ENCODE measurements at regions not wholly inside any gene's neighbourhood (a gene's known extent, or its start where the extent isn't known, plus 50 kb on each side); places are given as distances from the start of the nearest gene placed in this dataset.

DNA sequence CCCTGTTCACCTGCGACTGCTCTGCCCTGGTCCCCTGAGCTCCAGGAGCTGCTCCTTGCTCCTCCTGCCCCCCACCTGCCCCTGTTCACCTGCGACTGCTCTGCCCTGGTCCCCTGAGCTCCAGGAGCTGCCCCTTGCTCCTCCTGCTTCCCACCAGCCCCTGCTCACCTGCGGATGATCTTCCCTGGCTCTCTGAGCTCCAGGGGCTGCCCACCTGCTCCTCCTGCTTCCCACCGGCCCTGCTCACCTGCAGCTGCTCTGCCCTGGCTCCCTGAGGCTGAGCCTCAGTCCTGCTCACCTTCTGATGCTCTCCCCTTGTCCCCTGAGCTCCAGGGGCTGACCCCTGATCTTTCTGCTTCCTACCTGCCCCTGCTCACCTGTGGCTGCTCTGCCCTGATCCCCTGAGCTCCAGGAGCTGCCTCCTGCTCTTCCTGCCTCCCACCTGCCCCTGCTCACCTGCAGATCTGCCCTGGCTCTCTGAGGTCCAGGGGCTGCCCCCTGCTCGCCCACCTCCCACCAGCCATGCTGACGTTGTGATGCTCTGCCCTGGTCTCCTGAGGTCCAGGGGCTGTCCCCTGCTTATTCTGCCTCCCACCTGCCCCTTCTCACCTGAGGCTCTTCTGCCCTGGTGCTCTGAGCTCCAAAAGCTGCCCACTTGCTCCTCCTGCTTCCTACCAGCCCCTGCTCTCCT, 219.2 kb downstream of the TMEM121 start:
- ChIA-PET CTCF (no interaction called here), POLR2A (no interaction called here)
- H2AFZ ChIP-seq (ENCODE audit: low read depth, low read length): no peak overlapping the region
- H3K4me2 ChIP-seq (ENCODE audit: insufficient read depth, low read length): no peak overlapping the region
- TF ChIP-seq POLR2A (IDR thresholded peaks at IDR 0.05; ENCODE audit: low read depth, low read length): no peak
- TF ChIP-seq, protein P1, sequence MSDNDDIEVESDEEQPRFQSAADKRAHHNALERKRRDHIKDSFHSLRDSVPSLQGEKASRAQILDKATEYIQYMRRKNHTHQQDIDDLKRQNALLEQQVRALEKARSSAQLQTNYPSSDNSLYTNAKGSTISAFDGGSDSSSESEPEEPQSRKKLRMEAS (IDR thresholded peaks at IDR 0.05; ENCODE audit: insufficient read depth, insufficient read length): no peak
- no peak for TF ChIP-seq EZH2 (IDR thresholded peaks at IDR 0.05; ENCODE audit: borderline replicate concordance, low read depth, low read length, severe bottlenecking)
- TF ChIP-seq FOS (IDR thresholded peaks at IDR 0.05; ENCODE audit: borderline replicate concordance, insufficient read depth, low read length): no peak
- no peaks in the 10 kb centered on the region for H3K36me3 ChIP-seq (ENCODE audit: control insufficient read depth in 2 of 2, extremely low read depth in 1 of 2, insufficient read depth in 2 of 2, low read length in 2 of 2)
- no peak for DNase-seq (ENCODE audit: low read depth, low spot score)
- intact Hi-C loops (cut with micrococcal nuclease) (no loop called here), dilution Hi-C loops (cut with MboI; ENCODE audit: extremely low pct_ligation_motif_present, low sequenced_read_pairs) (no loop called here)
- no peaks in the 10 kb centered on the region for H3K27me3 ChIP-seq (ENCODE audit: control insufficient read depth in 2 of 2, insufficient read depth in 2 of 2, low read length in 2 of 2)
- no peaks in the 10 kb centered on the region for H3K9me1 ChIP-seq (replicated peaks; ENCODE audit: control insufficient read depth, extremely low read depth, insufficient read depth, low read length)
- no peaks in the 10 kb centered on the region for H3K79me2 ChIP-seq (ENCODE audit: control insufficient read depth, insufficient read depth, low read length)
- no peak for FAIRE-seq
- no peak overlapping the region for H3K27ac ChIP-seq (ENCODE audit: insufficient read depth, low read depth, low read length)
- no peak overlapping the region for H3K4me3 ChIP-seq (replicated peaks in 1 of 3; ENCODE audit: insufficient read depth in 1 of 3, low read depth in 1 of 3, low read length in 3 of 3)
- no peaks in the 10 kb centered on the region for H4K20me1 ChIP-seq (replicated peaks; ENCODE audit: control insufficient read depth, extremely low read depth, insufficient read depth, low read length)
- peaks cover 4% of the 10 kb centered on the region for H3K9me3 ChIP-seq (replicated peaks; ENCODE audit: control insufficient read depth, insufficient read depth, low read length)
- H3K9ac ChIP-seq (replicated peaks; ENCODE audit: extremely low read depth, insufficient read depth, low read length): no peak overlapping the region
- BruUV-seq (replicated peaks): no TSS peak
- no peaks in the 10 kb centered on the region for H3K4me1 ChIP-seq (ENCODE audit: control insufficient read depth, extremely low read depth, insufficient read depth, low read length)

DNA sequence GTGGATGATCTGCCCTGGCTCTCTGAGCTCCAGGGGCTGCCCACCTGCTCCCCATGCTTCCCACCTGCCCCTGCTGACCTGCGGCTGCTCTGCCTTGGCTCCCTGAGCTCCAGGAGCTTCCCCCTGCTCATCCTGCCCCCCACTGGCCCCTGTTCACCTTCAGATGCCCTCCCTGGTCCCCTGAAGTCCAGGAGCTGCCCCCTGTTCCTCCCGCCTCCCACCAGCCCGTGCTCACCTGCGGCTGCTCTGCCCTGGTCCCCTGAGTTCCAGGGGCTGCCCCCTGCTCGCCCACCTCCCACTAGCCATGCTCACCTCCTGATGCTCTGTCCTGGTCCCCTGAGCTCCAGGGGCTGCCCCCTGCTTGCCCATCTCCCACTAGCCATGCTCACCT, 219.7 kb downstream of the TMEM121 start:
- H3K9ac ChIP-seq (replicated peaks; ENCODE audit: extremely low read depth, insufficient read depth, low read length): no peak overlapping the region
- H4K20me1 ChIP-seq (replicated peaks; ENCODE audit: control insufficient read depth, extremely low read depth, insufficient read depth, low read length): no peaks in the 10 kb centered on the region
- H3K9me1 ChIP-seq (replicated peaks; ENCODE audit: control insufficient read depth, extremely low read depth, insufficient read depth, low read length): no peaks in the 10 kb centered on the region
- intact Hi-C loops (cut with micrococcal nuclease): no loop called here
- no peak overlapping the region for H3K4me3 ChIP-seq (replicated peaks in 1 of 3; ENCODE audit: insufficient read depth in 1 of 3, low read depth in 1 of 3, low read length in 3 of 3)
- ChIA-PET POLR2A (no interaction called here), CTCF (no interaction called here)
- no peak for FAIRE-seq
- H3K27ac ChIP-seq (ENCODE audit: insufficient read depth, low read depth, low read length): no peak overlapping the region
- no peaks in the 10 kb centered on the region for H3K79me2 ChIP-seq (ENCODE audit: control insufficient read depth, insufficient read depth, low read length)
- no peaks in the 10 kb centered on the region for H3K27me3 ChIP-seq (ENCODE audit: control insufficient read depth in 2 of 2, insufficient read depth in 2 of 2, low read length in 2 of 2)
- H3K4me2 ChIP-seq (ENCODE audit: insufficient read depth, low read length): no peak overlapping the region
- no TSS peak for BruUV-seq (replicated peaks)
- peaks cover 4% of the 10 kb centered on the region for H3K9me3 ChIP-seq (replicated peaks; ENCODE audit: control insufficient read depth, insufficient read depth, low read length)
- H3K36me3 ChIP-seq (ENCODE audit: control insufficient read depth in 2 of 2, extremely low read depth in 1 of 2, insufficient read depth in 2 of 2, low read length in 2 of 2): no peaks in the 10 kb centered on the region
- no peak for TF ChIP-seq POLR2A (IDR thresholded peaks at IDR 0.05; ENCODE audit: low read depth, low read length)
- TF ChIP-seq GATA2 (IDR thresholded peaks at IDR 0.05; ENCODE audit: insufficient read depth, insufficient read length, low read depth, low read length): no peak
- no peak for TF ChIP-seq EZH2 (IDR thresholded peaks at IDR 0.05; ENCODE audit: borderline replicate concordance, low read depth, low read length, severe bottlenecking)
- TF ChIP-seq, protein P2, sequence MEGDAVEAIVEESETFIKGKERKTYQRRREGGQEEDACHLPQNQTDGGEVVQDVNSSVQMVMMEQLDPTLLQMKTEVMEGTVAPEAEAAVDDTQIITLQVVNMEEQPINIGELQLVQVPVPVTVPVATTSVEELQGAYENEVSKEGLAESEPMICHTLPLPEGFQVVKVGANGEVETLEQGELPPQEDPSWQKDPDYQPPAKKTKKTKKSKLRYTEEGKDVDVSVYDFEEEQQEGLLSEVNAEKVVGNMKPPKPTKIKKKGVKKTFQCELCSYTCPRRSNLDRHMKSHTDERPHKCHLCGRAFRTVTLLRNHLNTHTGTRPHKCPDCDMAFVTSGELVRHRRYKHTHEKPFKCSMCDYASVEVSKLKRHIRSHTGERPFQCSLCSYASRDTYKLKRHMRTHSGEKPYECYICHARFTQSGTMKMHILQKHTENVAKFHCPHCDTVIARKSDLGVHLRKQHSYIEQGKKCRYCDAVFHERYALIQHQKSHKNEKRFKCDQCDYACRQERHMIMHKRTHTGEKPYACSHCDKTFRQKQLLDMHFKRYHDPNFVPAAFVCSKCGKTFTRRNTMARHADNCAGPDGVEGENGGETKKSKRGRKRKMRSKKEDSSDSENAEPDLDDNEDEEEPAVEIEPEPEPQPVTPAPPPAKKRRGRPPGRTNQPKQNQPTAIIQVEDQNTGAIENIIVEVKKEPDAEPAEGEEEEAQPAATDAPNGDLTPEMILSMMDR (IDR thresholded peaks at IDR 0.05; ENCODE audit: extremely low read depth in 1 of 2, insufficient read depth in 1 of 2, low read depth in 1 of 2, low read length in 2 of 2): no peak
- TF ChIP-seq, protein P1 (IDR thresholded peaks at IDR 0.05; ENCODE audit: insufficient read depth, insufficient read length): no peak
- no peak for TF ChIP-seq POLR2AphosphoS5 (IDR thresholded peaks at IDR 0.05; ENCODE audit: insufficient read depth, low read depth, low read length)
- no peak for TF ChIP-seq JUN (IDR thresholded peaks at IDR 0.05; ENCODE audit: borderline replicate concordance, insufficient read depth, insufficient read length, low read depth)
- no peak for TF ChIP-seq FOS (IDR thresholded peaks at IDR 0.05; ENCODE audit: borderline replicate concordance, insufficient read depth, low read length)
- TF ChIP-seq MYC (IDR thresholded peaks at IDR 0.05; ENCODE audit: low read depth, low read length): no peak
- no peaks in the 10 kb centered on the region for H3K4me1 ChIP-seq (ENCODE audit: control insufficient read depth, extremely low read depth, insufficient read depth, low read length)
- dilution Hi-C loops (cut with MboI; ENCODE audit: extremely low pct_ligation_motif_present, low sequenced_read_pairs): no loop called here
- H2AFZ ChIP-seq (ENCODE audit: low read depth, low read length): no peak overlapping the region
- no peak for DNase-seq (ENCODE audit: low read depth, low spot score)

Measured in endothelial cell of umbilical vein (primary cell).